IMR-90 (cell line): ENCODE measurements at regions not wholly inside any gene's neighbourhood (a gene's known extent, or its start where the extent isn't known, plus 50 kb on each side); places are given as distances from the start of the nearest gene placed in this dataset.

Experiments used
- BHLHE40 ChIP-seq: fragments of 150-350 bp; IDR thresholded peaks from 2 replicates; pipeline ENCODE4 v1.6.1; 2016; ENCODE audit warnings: mild to moderate bottlenecking, low read depth, low read length
- CTCF ChIP-seq: conservative IDR thresholded peaks from 2 replicates; pipeline ENCODE4 v1.5.1; 2012; ENCODE audit warnings: mild to moderate bottlenecking, low read depth, low read length, improper control_type of control experiment
- ELK1 ChIP-seq: fragments of 150-350 bp; IDR thresholded peaks from 2 replicates; pipeline ENCODE4 v1.6.1; 2016; ENCODE audit warnings: low read depth, mild to moderate bottlenecking, low read length, moderate library complexity, borderline replicate concordance
- MAFK ChIP-seq: IDR thresholded peaks from 2 replicates; pipeline ENCODE4 v1.6.1; 2012; ENCODE audit warnings: low read depth, low read length, improper control_type of control experiment
- MXI1 ChIP-seq: IDR thresholded peaks from 2 replicates; pipeline ENCODE4 v1.6.1; 2012; ENCODE audit warnings: low read depth, mild to moderate bottlenecking, low read length, moderate library complexity, borderline replicate concordance
- NFE2L2 ChIP-seq: fragments of 150-350 bp; IDR thresholded peaks from 2 replicates; pipeline ENCODE4 v1.6.1; 2016; ENCODE audit warnings: low read depth, mild to moderate bottlenecking, low read length
- POLR2A ChIP-seq: IDR thresholded peaks from 2 replicates; pipeline ENCODE4 v1.6.1; 2012; ENCODE audit warnings: mild to moderate bottlenecking, low read depth, low read length
- RAD21 ChIP-seq: IDR thresholded peaks from 2 replicates; pipeline ENCODE4 v1.6.1; 2012; ENCODE audit warnings: low read length, improper control_type of control experiment
- RCOR1 ChIP-seq: IDR thresholded peaks from 2 replicates; pipeline ENCODE4 v1.6.1; 2012; ENCODE audit warnings: mild to moderate bottlenecking, low read length, improper control_type of control experiment; ENCODE audit not compliant: insufficient replicate concordance
- RFX5 ChIP-seq: IDR thresholded peaks from 2 replicates; pipeline ENCODE4 v1.8.0; 2012; ENCODE audit warnings: low read depth, mild to moderate bottlenecking, low read length, moderate library complexity
- SMC3 ChIP-seq: fragments of 150-350 bp; IDR thresholded peaks from 2 replicates; pipeline ENCODE4 v1.6.1; 2016; ENCODE audit warnings: low read depth, mild to moderate bottlenecking, antibody characterized with exemption, low read length, moderate library complexity

DNA sequence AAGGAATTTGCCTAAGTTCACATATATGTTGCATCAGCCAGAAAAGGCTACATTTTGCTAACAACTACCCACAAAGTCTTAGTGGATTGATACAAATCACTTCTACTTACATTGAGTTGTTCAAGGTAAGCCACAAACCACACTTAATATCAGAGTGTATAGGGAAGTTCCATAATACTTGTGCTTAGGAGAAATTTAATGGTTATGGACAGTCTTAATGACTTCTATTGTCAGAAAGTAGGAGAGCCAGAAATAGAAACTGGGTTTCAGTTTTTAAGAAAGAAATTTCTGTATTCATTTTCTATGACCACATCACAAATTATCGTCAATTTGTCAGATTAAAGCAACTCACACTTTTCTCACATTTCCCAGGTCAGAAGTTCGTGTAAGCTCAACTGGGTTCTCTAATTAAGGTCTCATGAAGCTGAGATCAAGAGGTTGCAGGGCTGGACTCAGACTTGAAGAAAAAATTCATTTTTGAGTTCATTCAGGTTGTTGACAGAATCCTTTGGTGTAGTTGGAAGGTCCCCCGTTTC, 695.7 kb downstream of the CDH11 start:
- TF ChIP-seq POLR2A: no peak
- no peak for TF ChIP-seq CTCF
- no peak for TF ChIP-seq NFE2L2
- no peak for TF ChIP-seq SMC3
- TF ChIP-seq RAD21: no peak
- TF ChIP-seq RCOR1: no peak
- no peak for TF ChIP-seq MAFK
- TF ChIP-seq ELK1: no peak
- TF ChIP-seq MXI1: no peak
- TF ChIP-seq BHLHE40: no peak
- TF ChIP-seq RFX5: no peak
